Fibroblast of lung (primary cell): ENCODE measurements at regions not wholly inside any gene's neighbourhood (a gene's known extent, or its start where the extent isn't known, plus 50 kb on each side); places are given as distances from the start of the nearest gene placed in this dataset.

Experiments
- DNase-seq, 2 donors: peaks; one replicate each; pipeline versions ENCODE4 v3.0.0 to v3.0.0-alpha.2; 2010; ENCODE audit warnings: low read depth in 2 of 2
- H2AFZ ChIP-seq: 2 replicates; pipeline ENCODE4 v1.5.1; 2012; ENCODE audit warnings: low read length, control low read depth, inconsistent platforms
- H3K27ac ChIP-seq: 2 replicates; pipeline ENCODE4 v1.5.1; 2011; ENCODE audit warnings: low read length, control low read depth; ENCODE audit not compliant: insufficient read depth
- H3K27me3 ChIP-seq: 2 replicates; pipeline ENCODE4 v1.5.1; 2011; ENCODE audit warnings: mild to moderate bottlenecking, low read length; ENCODE audit not compliant: control insufficient read depth, insufficient read depth
- H3K36me3 ChIP-seq: 2 replicates; pipeline ENCODE4 v1.5.1; 2011; ENCODE audit warnings: low read length; ENCODE audit not compliant: control insufficient read depth, insufficient read depth
- H3K4me1 ChIP-seq: 2 replicates; pipeline ENCODE4 v1.5.1; 2011; ENCODE audit warnings: low read length; ENCODE audit not compliant: control insufficient read depth, insufficient read depth; ENCODE audit errors: extremely low read depth
- H3K4me2 ChIP-seq: 2 replicates; pipeline ENCODE4 v1.5.1; 2011; ENCODE audit warnings: low read length, control low read depth; ENCODE audit not compliant: insufficient read depth; ENCODE audit errors: extremely low read depth
- H3K4me3 ChIP-seq, 4 experiments: fragments of 200-600 bp in 1 of 4; sonication (generic) in 1 of 4; replicated peaks in 1 of 4; 2 replicates each; pipeline ENCODE4 v1.5.1; 2011 to 2016; ENCODE audit warnings: low read length in 4 of 4, low read depth in 3 of 4, mild to moderate bottlenecking in 3 of 4, control low read depth in 2 of 4, inconsistent platforms in 1 of 4, mixed read lengths in 1 of 4; ENCODE audit not compliant: insufficient read depth in 1 of 4; ENCODE audit errors: control extremely low read depth in 1 of 4
- H3K79me2 ChIP-seq: 2 replicates; pipeline ENCODE4 v1.5.1; 2012; ENCODE audit warnings: mild to moderate bottlenecking, low read length, inconsistent platforms; ENCODE audit not compliant: control insufficient read depth, insufficient read depth
- H3K9ac ChIP-seq: 2 replicates; pipeline ENCODE4 v1.5.1; 2011; ENCODE audit warnings: mild to moderate bottlenecking, low read length, control low read depth; ENCODE audit not compliant: insufficient read depth
- H3K9me3 ChIP-seq: 2 replicates; pipeline ENCODE4 v1.5.1; 2012; ENCODE audit warnings: low read depth, low read length; ENCODE audit not compliant: control insufficient read depth, insufficient read depth
- H4K20me1 ChIP-seq: 2 replicates; pipeline ENCODE4 v1.5.1; 2011; ENCODE audit warnings: low read length; ENCODE audit not compliant: control insufficient read depth, insufficient read depth; ENCODE audit errors: extremely low read depth
- EZH2 ChIP-seq: IDR thresholded peaks from 2 replicates; pipeline ENCODE4 v1.5.1; 2012; ENCODE audit warnings: low read length, control low read depth, mild to moderate bottlenecking; ENCODE audit errors: missing control alignments
- TF ChIP-seq, protein P1 (sequence below), 2 donors: IDR thresholded peaks in 1 of 2; conservative IDR thresholded peaks in 1 of 2; 1 replicate in 1 of 2; 2 replicates in 1 of 2; pipeline ENCODE4 v1.5.1; 2011 to 2012; ENCODE audit warnings: low read length in 2 of 2, control low read depth in 1 of 2, inconsistent platforms in 1 of 2, low read depth in 1 of 2, mild to moderate bottlenecking in 1 of 2

DNA sequence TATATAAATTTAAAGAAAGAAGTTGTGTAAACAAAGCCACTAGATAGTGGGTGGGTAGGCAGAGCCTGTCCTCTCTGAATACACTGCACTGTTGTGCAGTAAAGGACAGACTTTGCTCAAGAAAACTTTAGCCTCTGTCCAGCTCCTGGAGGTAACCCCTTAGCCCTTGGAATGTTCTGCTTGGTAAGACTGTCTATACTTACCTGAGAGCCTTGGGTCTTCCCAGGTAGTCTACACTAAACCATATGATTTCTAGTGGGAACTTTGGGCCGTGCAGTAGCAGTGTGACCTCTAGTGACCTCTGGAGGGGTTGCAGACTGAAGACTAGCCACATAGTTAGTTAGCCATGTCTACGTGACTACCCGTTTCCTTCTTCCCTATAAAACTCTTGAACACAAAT, 678.3 kb upstream of the NRXN1 start:
- no peaks in the 10 kb centered on the region for H3K9me3 ChIP-seq
- TF ChIP-seq EZH2, result no peak
- TF ChIP-seq, protein P1, sequence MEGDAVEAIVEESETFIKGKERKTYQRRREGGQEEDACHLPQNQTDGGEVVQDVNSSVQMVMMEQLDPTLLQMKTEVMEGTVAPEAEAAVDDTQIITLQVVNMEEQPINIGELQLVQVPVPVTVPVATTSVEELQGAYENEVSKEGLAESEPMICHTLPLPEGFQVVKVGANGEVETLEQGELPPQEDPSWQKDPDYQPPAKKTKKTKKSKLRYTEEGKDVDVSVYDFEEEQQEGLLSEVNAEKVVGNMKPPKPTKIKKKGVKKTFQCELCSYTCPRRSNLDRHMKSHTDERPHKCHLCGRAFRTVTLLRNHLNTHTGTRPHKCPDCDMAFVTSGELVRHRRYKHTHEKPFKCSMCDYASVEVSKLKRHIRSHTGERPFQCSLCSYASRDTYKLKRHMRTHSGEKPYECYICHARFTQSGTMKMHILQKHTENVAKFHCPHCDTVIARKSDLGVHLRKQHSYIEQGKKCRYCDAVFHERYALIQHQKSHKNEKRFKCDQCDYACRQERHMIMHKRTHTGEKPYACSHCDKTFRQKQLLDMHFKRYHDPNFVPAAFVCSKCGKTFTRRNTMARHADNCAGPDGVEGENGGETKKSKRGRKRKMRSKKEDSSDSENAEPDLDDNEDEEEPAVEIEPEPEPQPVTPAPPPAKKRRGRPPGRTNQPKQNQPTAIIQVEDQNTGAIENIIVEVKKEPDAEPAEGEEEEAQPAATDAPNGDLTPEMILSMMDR (conservative IDR thresholded peaks at IDR 0.05 in 1 of 2, IDR thresholded peaks at IDR 0.05 in 1 of 2; ENCODE audit: low read depth in 1 of 2, low read length in 2 of 2), result no peak

GRCh38 chr2:51707625-51708024, 675.7 kb upstream of the NRXN1 start:
- Histone ChIP-seq H3K4me1 (no peaks in the 10 kb centered on the region), H2AFZ (no peak overlapping the region), H3K4me3 (no peak overlapping the region), H3K79me2 (no peaks in the 10 kb centered on the region), H3K36me3 (no peaks in the 10 kb centered on the region), H3K9me3 (no peaks in the 10 kb centered on the region), H3K4me2 (no peak overlapping the region), H4K20me1 (no peaks in the 10 kb centered on the region), H3K27ac (no peak overlapping the region), H3K27me3 (no peaks in the 10 kb centered on the region), H3K9ac (no peak overlapping the region)
- DNase-seq, result no peak
- TF ChIP-seq, protein P1 (conservative IDR thresholded peaks at IDR 0.05 in 1 of 2, IDR thresholded peaks at IDR 0.05 in 1 of 2; ENCODE audit: low read depth in 1 of 2, low read length in 2 of 2), result no peak
- no peak for TF ChIP-seq EZH2

More for the DNA sequence above, 678.3 kb upstream of the NRXN1 start:
- Histone ChIP-seq H3K36me3 (no peaks in the 10 kb centered on the region), H3K79me2 (no peaks in the 10 kb centered on the region), H3K9ac (no peak overlapping the region), H3K4me1 (no peaks in the 10 kb centered on the region), H4K20me1 (no peaks in the 10 kb centered on the region), H3K27me3 (no peaks in the 10 kb centered on the region), H2AFZ (no peak overlapping the region), H3K4me2 (no peak overlapping the region), H3K27ac (no peak overlapping the region), H3K4me3 (no peak overlapping the region)
- DNase-seq, result no peak

DNA sequence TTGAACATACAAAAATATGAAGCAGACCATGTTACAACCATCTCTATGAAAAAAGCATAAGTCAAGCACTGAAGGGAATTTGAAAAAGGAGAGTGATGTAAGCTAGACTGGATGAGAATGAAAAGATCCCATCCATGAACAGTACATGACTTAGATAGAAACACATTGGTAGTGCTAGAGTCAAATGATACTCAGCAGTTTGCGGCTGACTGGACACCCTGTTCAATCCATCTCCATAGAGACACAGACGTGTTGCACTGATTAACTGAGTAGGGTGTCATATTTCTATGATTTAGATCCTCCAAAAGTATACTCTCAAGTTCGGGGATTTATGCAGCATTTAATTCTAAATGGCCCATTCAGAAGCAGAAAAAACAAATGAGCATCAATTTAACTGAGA, 674.3 kb upstream of the NRXN1 start:
- DNase-seq, result no peak
- no peaks in the 10 kb centered on the region for H3K4me1 ChIP-seq
- no peaks in the 10 kb centered on the region for H3K9me3 ChIP-seq
- H3K79me2 ChIP-seq, result no peaks in the 10 kb centered on the region
- H4K20me1 ChIP-seq, result no peaks in the 10 kb centered on the region
- H3K4me2 ChIP-seq, result no peak overlapping the region
- H3K4me3 ChIP-seq, result no peak overlapping the region
- no peaks in the 10 kb centered on the region for H3K27me3 ChIP-seq
- no peak overlapping the region for H3K9ac ChIP-seq
- H2AFZ ChIP-seq, result no peak overlapping the region
- no peak for TF ChIP-seq EZH2
- TF ChIP-seq, protein P1 (conservative IDR thresholded peaks at IDR 0.05 in 1 of 2, IDR thresholded peaks at IDR 0.05 in 1 of 2; ENCODE audit: low read depth in 1 of 2, low read length in 2 of 2), result no peak
- no peak overlapping the region for H3K27ac ChIP-seq
- H3K36me3 ChIP-seq, result no peaks in the 10 kb centered on the region
